A549 (cell line): ENCODE measurements at regions not wholly inside any gene's neighbourhood (a gene's known extent, or its start where the extent isn't known, plus 50 kb on each side); places are given as distances from the start of the nearest gene placed in this dataset.

Source experiments
- ATAC-seq, 2 experiments: fragments of 200-7000 bp in 1 of 2; fragments of >200 bp in 1 of 2; cut with Nextera tagmentation in 1 of 2; cut with Tn5 transposase in 1 of 2; 3 replicates each; pipeline versions ENCODE4 v1.8.0 to v1.9.1; 2018 to 2020; ENCODE audit warnings: mild to moderate bottlenecking in 1 of 2, moderate library complexity in 1 of 2
- CTCF ChIA-PET: fragments of 300-600 bp; sonication (Branson Sonifier 250); formaldehyde crosslinking; extraction: SDS; loops from one replicate; lab custom pipeline; 2021; ENCODE audit warnings: antibody characterized with exemption, inconsistent platforms; lab: Yijun Ruan, JAX
- POLR2A ChIA-PET: fragments of 350-600 bp; formaldehyde crosslinking; extraction: SDS; loops from one replicate; lab custom pipeline; 2021; ENCODE audit warnings: antibody characterized with exemption, inconsistent platforms; lab: Yijun Ruan, JAX
- DNase-seq, 2 experiments: peaks; one replicate each; pipeline versions ENCODE4 v3.0.0 to v3.0.0-alpha.2; 2011 to 2016; ENCODE audit warnings: low read depth in 1 of 2, low spot score in 1 of 2
- FAIRE-seq: peaks from 2 replicates; lab custom pipeline; 2011; peaks lifted over from hg19 to GRCh38; lab: Jason Lieb, UNC
- H3K27ac ChIP-seq, 2 experiments: fragments of >200 bp; sonication (Bioruptor Twin); formaldehyde crosslinking; 3 replicates each; pipeline ENCODE4 v1.5.1; 2016 to 2017
- H3K4me1 ChIP-seq: fragments of >200 bp; sonication (Bioruptor Twin); formaldehyde crosslinking; 3 replicates; pipeline ENCODE4 v1.6.1; 2016
- H3K4me2 ChIP-seq: fragments of >200 bp; sonication (Bioruptor Twin); formaldehyde crosslinking; 3 replicates; pipeline ENCODE4 v1.6.1; 2016
- H3K4me3 ChIP-seq: fragments of >200 bp; sonication (Bioruptor Twin); formaldehyde crosslinking; 3 replicates; pipeline ENCODE4 v1.5.1; 2016
- H3K9me3 ChIP-seq: fragments of >200 bp; sonication (Bioruptor Twin); formaldehyde crosslinking; 3 replicates; pipeline ENCODE4 v1.6.1; 2016
- CBX8 ChIP-seq: fragments of 200-600 bp; sonication (generic); IDR thresholded peaks from 2 replicates; pipeline ENCODE4 v1.6.1; 2016
- EHF ChIP-seq: fragments of 250-450 bp; sonication (Bioruptor Pico); IDR thresholded peaks from 2 replicates; pipeline ENCODE4 v1.5.0; 2020; ENCODE audit warnings: mild to moderate bottlenecking
- EHMT2 ChIP-seq: fragments of 200-600 bp; sonication (generic); IDR thresholded peaks from 2 replicates; pipeline ENCODE4 v1.6.1; 2016; ENCODE audit warnings: antibody characterized with exemption, low read depth, mild to moderate bottlenecking, moderate library complexity
- EP300 ChIP-seq, 2 experiments: fragments of >200 bp; sonication (Bioruptor Twin); formaldehyde crosslinking; IDR thresholded peaks; 2 replicates in 1 of 2; 3 replicates in 1 of 2; pipeline ENCODE4 v1.6.1; 2016 to 2017
- ESRRA ChIP-seq: fragments of 150-350 bp; IDR thresholded peaks from 2 replicates; pipeline ENCODE4 v1.6.1; 2014; ENCODE audit warnings: mild to moderate bottlenecking, low read length, borderline replicate concordance
- HES2 ChIP-seq: fragments of >200 bp; sonication (Bioruptor Twin); formaldehyde crosslinking; IDR thresholded peaks from 2 replicates; pipeline ENCODE4 v1.6.1; 2016
- HMGXB4 ChIP-seq: fragments of 250-450 bp; sonication (Bioruptor Pico); IDR thresholded peaks from 2 replicates; pipeline ENCODE4 v1.5.0; 2021; ENCODE audit warnings: mild to moderate bottlenecking, moderate library complexity, borderline replicate concordance
- JUNB ChIP-seq: fragments of >200 bp; sonication (Bioruptor Twin); formaldehyde crosslinking; IDR thresholded peaks from 2 replicates; pipeline ENCODE4 v1.6.1; 2016
- KDM1A ChIP-seq: fragments of 200-600 bp; sonication (generic); IDR thresholded peaks from 2 replicates; pipeline ENCODE4 v1.6.1; 2016; ENCODE audit warnings: low read depth, mild to moderate bottlenecking
- KDM5A ChIP-seq: fragments of 200-600 bp; sonication (generic); IDR thresholded peaks from 2 replicates; pipeline ENCODE4 v1.6.1; 2016; ENCODE audit warnings: antibody characterized with exemption, mild to moderate bottlenecking
- MAFK ChIP-seq: fragments of 450-650 bp; IDR thresholded peaks from 2 replicates; pipeline ENCODE4 v1.6.1; 2014; ENCODE audit not compliant: partially characterized antibody
- NFE2L2 ChIP-seq: fragments of 150-350 bp; conservative IDR thresholded peaks from 2 replicates; pipeline ENCODE4 v1.6.1; 2014; ENCODE audit warnings: low read length
- NR3C1 ChIP-seq: fragments of >200 bp; sonication (Bioruptor Twin); formaldehyde crosslinking; IDR thresholded peaks from 3 replicates; pipeline ENCODE4 v1.6.1; 2017
- PBX3 ChIP-seq: IDR thresholded peaks from 2 replicates; pipeline ENCODE4 v1.6.1; 2012
- PHF8 ChIP-seq: fragments of 200-600 bp; sonication (generic); IDR thresholded peaks from 2 replicates; pipeline ENCODE4 v1.6.1; 2016; ENCODE audit warnings: low read depth, mild to moderate bottlenecking, antibody characterized with exemption, moderate library complexity, borderline replicate concordance
- POLR2A ChIP-seq: IDR thresholded peaks from 2 replicates; pipeline ENCODE4 v1.6.1; 2012; ENCODE audit warnings: mild to moderate bottlenecking, low read length
- RFX5 ChIP-seq: fragments of 450-650 bp; IDR thresholded peaks from 2 replicates; pipeline ENCODE4 v1.7.1; 2014; ENCODE audit warnings: antibody characterized with exemption, mild to moderate bottlenecking, moderate library complexity
- RNF2 ChIP-seq: fragments of 200-600 bp; sonication (generic); IDR thresholded peaks from 2 replicates; pipeline ENCODE4 v1.6.1; 2016; ENCODE audit warnings: low read depth, mild to moderate bottlenecking, antibody characterized with exemption, moderate library complexity, borderline replicate concordance
- TP53 ChIP-seq: fragments of 250-450 bp; sonication (Bioruptor Pico); IDR thresholded peaks from 2 replicates; pipeline ENCODE4 v1.5.0; 2021; ENCODE audit warnings: mild to moderate bottlenecking, moderate library complexity
- USF2 ChIP-seq: fragments of 450-650 bp; IDR thresholded peaks from 2 replicates; pipeline ENCODE4 v1.6.1; 2014; ENCODE audit warnings: antibody characterized with exemption
- ZFP36 ChIP-seq: fragments of 450-650 bp; IDR thresholded peaks from 2 replicates; pipeline ENCODE4 v1.6.1; 2014; ENCODE audit warnings: borderline replicate concordance; ENCODE audit not compliant: partially characterized antibody
- WGBS: methylation state at CpG from one replicate; pipeline ENCODE4 v1.1.6; 2017; ENCODE audit errors: missing lambda C conversion rate; 5-methylcytosine and 5-hydroxymethylcytosine counted together

- FAIRE-seq (no peak), ATAC-seq (no peak), DNase-seq (no peak)
- CTCF ChIA-PET: no interaction called here
- Histone ChIP-seq H3K4me1 (no peaks in the 10 kb centered on the region), H3K9me3 (no peaks in the 10 kb centered on the region), H3K4me2 (no peak overlapping the region), H3K4me3 (no peak overlapping the region), H3K27ac (no peak overlapping the region)
- POLR2A ChIA-PET: no interaction called here
- WGBS: 3% methylated on average over 2 of the region's 2 CpGs
- TF ChIP-seq POLR2A: no peak
These were observed 78.2 kb downstream of the RWDD3 start for GRCh38 chr1:95312181-95312580.

GRCh38 chr1:95313527-95313926 lies 79.5 kb downstream of the RWDD3 start:
- Histone ChIP-seq H3K4me2 (no peak overlapping the region), H3K27ac (no peak overlapping the region), H3K9me3 (no peaks in the 10 kb centered on the region), H3K4me3 (no peak overlapping the region), H3K4me1 (no peaks in the 10 kb centered on the region)
- ChIA-PET CTCF (no interaction called here), POLR2A (no interaction called here)
- TF ChIP-seq EHF (CRISPR knock-in tag): no peak
- TF ChIP-seq EHMT2: no peak
- no peak for TF ChIP-seq EP300 (IDR thresholded peaks at IDR 0.05)
- no peak for TF ChIP-seq TP53
- no peak for TF ChIP-seq NFE2L2
- no peak for TF ChIP-seq KDM1A
- TF ChIP-seq NR3C1: no peak
- no peak for TF ChIP-seq ZFP36
- TF ChIP-seq ESRRA: no peak
- no peak for TF ChIP-seq RFX5
- no peak for TF ChIP-seq KDM5A
- TF ChIP-seq CBX8: no peak
- TF ChIP-seq JUNB: no peak
- no peak for TF ChIP-seq PBX3
- TF ChIP-seq HES2: no peak
- no peak for TF ChIP-seq MAFK
- TF ChIP-seq PHF8: no peak
- no peak for TF ChIP-seq USF2
- no peak for DNase-seq
- FAIRE-seq: no peak
- 35% methylated on average over 3 of the region's 3 CpGs for WGBS
- no peak for ATAC-seq

GRCh38 chr1:95321531-95321930 lies 87.5 kb downstream of the RWDD3 start:
- no peak overlapping the region for H3K27ac ChIP-seq
- ATAC-seq: no peak
- TF ChIP-seq NFE2L2 (no peak), RNF2 (no peak), NR3C1 (no peak), POLR2A (no peak), EHF (CRISPR knock-in tag) (no peak), HMGXB4 (CRISPR knock-in tag) (no peak), KDM1A (no peak)
- TF ChIP-seq, all 56 proteins: peak for 0
- H3K4me3 ChIP-seq: no peak overlapping the region
- CTCF ChIA-PET: no interaction called here
- H3K4me1 ChIP-seq: no peaks in the 10 kb centered on the region
- H3K9me3 ChIP-seq: no peaks in the 10 kb centered on the region
- 1% methylated on average over 3 of the region's 3 CpGs for whole genome bisulfite sequencing
- H3K4me2 ChIP-seq: no peak overlapping the region
- POLR2A ChIA-PET: no interaction called here
- FAIRE-seq (no peak), DNase-seq (no peak)
